ENCODE measurements at regions not wholly inside any gene's neighbourhood (a gene's known extent, or its start where the extent isn't known, plus 50 kb on each side); places are given as distances from the start of the nearest gene placed in this dataset.

GRCh38 chr9:119086590-119086989 is 282.6 kb downstream of the BRINP1 start:
- TF ChIP-seq, protein P1, sequence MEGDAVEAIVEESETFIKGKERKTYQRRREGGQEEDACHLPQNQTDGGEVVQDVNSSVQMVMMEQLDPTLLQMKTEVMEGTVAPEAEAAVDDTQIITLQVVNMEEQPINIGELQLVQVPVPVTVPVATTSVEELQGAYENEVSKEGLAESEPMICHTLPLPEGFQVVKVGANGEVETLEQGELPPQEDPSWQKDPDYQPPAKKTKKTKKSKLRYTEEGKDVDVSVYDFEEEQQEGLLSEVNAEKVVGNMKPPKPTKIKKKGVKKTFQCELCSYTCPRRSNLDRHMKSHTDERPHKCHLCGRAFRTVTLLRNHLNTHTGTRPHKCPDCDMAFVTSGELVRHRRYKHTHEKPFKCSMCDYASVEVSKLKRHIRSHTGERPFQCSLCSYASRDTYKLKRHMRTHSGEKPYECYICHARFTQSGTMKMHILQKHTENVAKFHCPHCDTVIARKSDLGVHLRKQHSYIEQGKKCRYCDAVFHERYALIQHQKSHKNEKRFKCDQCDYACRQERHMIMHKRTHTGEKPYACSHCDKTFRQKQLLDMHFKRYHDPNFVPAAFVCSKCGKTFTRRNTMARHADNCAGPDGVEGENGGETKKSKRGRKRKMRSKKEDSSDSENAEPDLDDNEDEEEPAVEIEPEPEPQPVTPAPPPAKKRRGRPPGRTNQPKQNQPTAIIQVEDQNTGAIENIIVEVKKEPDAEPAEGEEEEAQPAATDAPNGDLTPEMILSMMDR (IDR thresholded peaks at IDR 0.05): no peak
- no peak for TF ChIP-seq POLR2A (IDR thresholded peaks at IDR 0.05)

Data from adrenal gland (tissue), 5 donors.